HG03565 (cell line): ENCODE measurements at regions not wholly inside any gene's neighbourhood (a gene's known extent, or its start where the extent isn't known, plus 50 kb on each side); places are given as distances from the start of the nearest gene placed in this dataset.
"Not testable (repeated sequence)": the region's sequence is repeated elsewhere in the genome, so short reads cannot be mapped to it uniquely, and the experiment has no call there.

Experiments used
- ATAC-seq: cut with Tn5 transposase; IDR thresholded peaks from one replicate; pipeline ENCODE4 v1.9.1; 2021; ENCODE audit warnings: mild to moderate bottlenecking, moderate library complexity; ENCODE audit not compliant: unreplicated experiment

DNA sequence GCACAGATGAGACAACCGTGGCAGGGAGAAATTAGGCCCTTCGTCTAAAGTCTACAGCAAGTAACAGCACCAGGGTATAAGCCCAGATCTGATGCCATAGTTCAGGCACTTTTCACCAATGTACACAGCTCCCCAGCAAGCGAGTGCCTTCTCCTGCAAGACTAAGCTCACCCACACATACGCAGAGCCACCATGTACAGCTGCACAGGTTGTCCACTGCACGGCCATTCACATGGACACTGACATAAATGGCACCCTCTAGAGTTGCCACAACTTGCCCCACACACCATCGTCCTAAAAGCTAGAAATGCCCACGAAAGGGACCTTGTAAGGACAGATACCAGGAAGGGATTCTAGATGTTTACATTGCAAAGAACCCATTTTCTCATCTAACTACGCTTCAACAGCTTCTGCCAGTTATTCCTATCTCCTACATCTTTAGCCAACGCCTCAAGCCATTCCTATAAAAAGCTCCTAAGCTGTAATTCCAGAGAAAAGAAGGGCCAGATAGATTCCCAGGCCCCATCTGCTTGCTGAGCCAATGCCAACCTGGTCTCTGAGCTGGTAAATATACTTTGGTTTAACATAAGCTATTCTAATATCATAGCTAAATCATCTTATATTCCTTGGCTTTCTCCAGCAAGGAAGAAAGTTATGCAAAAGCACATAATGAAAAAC lies 174.0 kb upstream of the KAZN start:
- ATAC-seq, result no peak

- ATAC-seq, result no peak
Observed at GRCh38 chr1:14426854-14427253, 171.6 kb upstream of the KAZN start.

DNA sequence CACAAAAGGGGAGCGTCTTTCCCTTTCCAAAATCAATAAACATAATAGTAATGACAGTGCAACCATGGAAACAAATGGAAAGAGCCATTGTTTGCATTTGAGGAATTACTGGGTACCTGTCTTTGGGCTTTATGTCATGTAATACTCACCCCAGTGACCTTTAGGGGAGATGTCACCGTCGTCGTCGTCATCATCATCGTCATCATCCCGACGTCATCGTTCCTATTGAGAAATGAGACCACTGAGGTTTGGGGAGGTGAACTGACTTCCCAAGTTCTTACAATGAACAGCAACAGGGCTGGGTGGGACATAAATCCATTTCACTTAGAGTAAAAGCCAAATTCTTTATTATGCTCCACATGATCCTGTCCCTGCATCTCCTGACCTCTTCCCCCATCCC lies 168.9 kb upstream of the KAZN start:
- no peak for ATAC-seq

DNA sequence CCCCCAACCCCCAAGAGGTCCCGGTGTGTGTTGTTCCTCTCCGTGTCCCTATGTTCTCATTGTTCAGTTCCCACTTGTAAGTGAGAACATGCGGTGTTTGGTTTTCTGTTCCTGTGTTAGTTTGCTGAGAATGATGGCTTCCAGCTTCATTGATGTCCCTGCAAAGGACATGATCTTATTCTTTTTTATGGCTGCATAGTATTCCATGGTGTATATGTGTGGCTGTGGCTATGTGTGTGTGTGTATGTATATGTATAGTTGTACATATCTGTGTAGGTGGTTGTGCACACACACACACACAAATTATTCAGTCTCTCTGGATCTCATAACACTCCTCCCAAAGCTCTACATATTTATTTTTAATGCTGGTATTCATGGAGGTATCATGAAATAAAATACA lies 165.8 kb upstream of the KAZN start:
- not testable (repeated sequence) for ATAC-seq

GRCh38 chr1:14435368-14436023 lies 163.0 kb upstream of the KAZN start:
- no peak for ATAC-seq

GRCh38 chr1:14437417-14437918 lies 161.0 kb upstream of the KAZN start:
- no peak for ATAC-seq

GRCh38 chr1:14438127-14438769 lies 160.2 kb upstream of the KAZN start:
- no peak for ATAC-seq

DNA sequence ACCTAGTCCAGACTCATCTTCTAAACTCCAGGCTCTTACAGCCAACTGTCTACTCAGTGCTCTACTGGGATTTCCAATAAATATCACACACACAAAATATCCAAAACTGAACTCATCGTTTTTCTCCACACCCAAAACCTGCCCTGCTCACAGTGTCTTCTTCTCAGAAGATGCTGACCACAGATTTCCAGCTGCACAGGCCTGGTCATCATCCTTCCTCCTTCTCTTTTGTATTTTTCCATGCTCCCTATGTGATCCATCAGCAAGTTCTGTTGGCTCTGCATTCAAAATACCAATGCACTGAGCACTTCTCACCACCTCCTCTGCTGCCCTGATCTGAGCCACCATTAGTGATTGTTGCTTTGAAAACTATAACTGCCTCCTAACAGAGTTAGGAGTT lies 159.5 kb upstream of the KAZN start:
- ATAC-seq, result no peak

DNA sequence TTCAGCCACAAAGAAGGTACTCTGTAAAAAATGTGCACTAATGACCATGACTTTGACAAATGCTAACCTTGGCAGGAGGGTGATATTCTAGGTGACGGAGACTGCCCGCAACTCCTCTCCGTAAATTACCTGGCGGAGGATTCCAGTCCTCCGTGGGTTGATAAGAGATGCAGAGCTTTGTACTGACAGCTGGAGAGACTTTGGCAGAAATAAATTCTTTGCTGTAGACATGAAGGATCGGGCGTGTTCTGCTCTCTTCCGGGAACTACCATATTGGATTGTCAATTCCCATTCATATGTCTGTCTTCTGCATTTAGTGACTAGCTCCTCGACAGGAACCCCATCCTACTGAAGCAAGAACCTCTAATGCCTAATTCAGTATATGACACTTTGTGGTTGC lies 158.3 kb upstream of the KAZN start:
- no peak for ATAC-seq

- ATAC-seq, result no peak
Observed at GRCh38 chr1:14440731-14441130, 157.8 kb upstream of the KAZN start.

- no peak for ATAC-seq
Observed at GRCh38 chr1:14441302-14441741, 157.2 kb upstream of the KAZN start.

GRCh38 chr1:14442669-14443068 lies 155.8 kb upstream of the KAZN start:
- ATAC-seq, result no peak

- ATAC-seq, result no peak
Observed at GRCh38 chr1:14443164-14443787, 155.2 kb upstream of the KAZN start.

- no peak for ATAC-seq
Observed at GRCh38 chr1:14451217-14451616, 147.3 kb upstream of the KAZN start.

- ATAC-seq, result no peak
Observed at GRCh38 chr1:14452551-14452950, 145.9 kb upstream of the KAZN start.

- no peak for ATAC-seq
Observed at GRCh38 chr1:14460173-14460572, 138.3 kb upstream of the KAZN start.

DNA sequence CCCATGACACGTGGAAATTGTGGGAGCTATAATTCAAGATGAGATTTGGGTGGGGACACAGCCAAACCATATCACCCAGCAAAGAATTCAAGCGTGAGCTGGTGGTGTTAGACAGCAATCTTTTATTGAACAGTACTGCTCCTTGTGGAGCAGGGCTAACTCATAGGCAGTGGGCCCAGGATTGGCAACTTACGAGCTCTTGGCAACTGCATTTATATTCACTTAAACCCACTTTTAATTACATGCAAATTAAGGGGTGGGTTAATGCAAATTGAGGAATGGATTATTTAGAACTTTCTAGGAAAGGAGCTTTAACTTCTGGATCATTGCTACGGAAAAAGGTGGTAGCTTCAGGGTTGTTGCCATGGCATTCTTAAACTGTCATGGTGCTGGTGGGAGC lies 135.6 kb upstream of the KAZN start:
- no peak for ATAC-seq

- ATAC-seq, result no peak
Observed at GRCh38 chr1:14466006-14466405, 132.5 kb upstream of the KAZN start.

DNA sequence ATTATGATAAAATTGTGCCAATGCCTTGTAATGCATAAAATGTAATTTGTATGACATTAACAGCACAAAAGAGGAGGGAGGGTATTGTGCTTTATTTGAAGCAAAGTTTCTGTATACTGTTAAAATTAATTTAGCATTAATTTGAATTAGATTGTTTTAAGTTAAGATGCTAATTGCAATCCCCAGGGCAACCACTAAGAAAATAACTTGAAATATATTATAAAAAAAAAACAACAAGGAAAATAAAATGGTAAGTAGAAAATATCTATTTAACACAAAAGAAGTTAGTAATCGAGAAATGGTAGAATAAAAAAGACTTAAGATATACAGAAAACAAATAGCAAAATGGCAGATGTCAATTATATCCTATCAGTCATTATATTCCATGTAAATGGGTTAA lies 131.4 kb upstream of the KAZN start:
- ATAC-seq, result no peak

GRCh38 chr1:14468751-14469150 lies 129.7 kb upstream of the KAZN start:
- no peak for ATAC-seq

DNA sequence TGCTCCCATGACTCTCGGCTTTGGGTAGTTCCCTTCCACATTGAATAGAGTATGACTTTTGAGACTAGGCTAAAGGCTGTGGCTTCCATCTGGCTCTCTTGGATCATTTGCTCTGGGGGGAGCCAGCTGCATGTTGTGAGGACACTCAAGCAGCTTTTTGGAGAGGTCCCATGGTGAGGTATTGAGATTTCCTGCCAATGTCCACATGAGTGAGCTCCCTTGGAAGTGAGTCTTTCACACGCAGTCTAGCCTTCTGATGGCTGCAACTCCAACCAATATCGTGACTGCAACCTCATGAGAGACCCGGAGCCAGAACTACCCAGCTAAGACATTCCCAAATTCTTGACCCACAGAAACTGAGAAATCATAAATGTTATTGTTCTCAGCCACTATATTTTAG lies 127.7 kb upstream of the KAZN start:
- ATAC-seq, result no peak

- ATAC-seq, result no peak
Observed at GRCh38 chr1:14474856-14475255, 123.6 kb upstream of the KAZN start.
